ENCODE measurements at regions not wholly inside any gene's neighbourhood (a gene's known extent, or its start where the extent isn't known, plus 50 kb on each side); places are given as distances from the start of the nearest gene placed in this dataset.

- no peak overlapping the region for H3K4me3 ChIP-seq (ENCODE audit: low read length)
- no peak for DNase-seq (ENCODE audit: low read depth)
- TF ChIP-seq CTCF (conservative IDR thresholded peaks at IDR 0.05; ENCODE audit: low read length), result no peak
These were observed 234.6 kb downstream of the ZEB2 start for GRCh38 chr2:144285324-144285723.

- no peak for DNase-seq (ENCODE audit: low read depth)
- TF ChIP-seq CTCF (conservative IDR thresholded peaks at IDR 0.05; ENCODE audit: low read length), result no peak
- H3K4me3 ChIP-seq (ENCODE audit: low read length), result no peak overlapping the region
These were observed 238.4 kb downstream of the ZEB2 start for GRCh38 chr2:144281476-144281875.

- TF ChIP-seq CTCF (conservative IDR thresholded peaks at IDR 0.05; ENCODE audit: low read length), result no peak
- no peak overlapping the region for H3K4me3 ChIP-seq (ENCODE audit: low read length)
- no peak for DNase-seq (ENCODE audit: low read depth)
These were observed 239.9 kb downstream of the ZEB2 start for GRCh38 chr2:144280009-144280408.

GRCh38 chr2:144279165-144279564 lies 240.8 kb downstream of the ZEB2 start:
- DNase-seq (ENCODE audit: low read depth), result no peak
- H3K4me3 ChIP-seq (ENCODE audit: low read length), result no peak overlapping the region
- no peak for TF ChIP-seq CTCF (conservative IDR thresholded peaks at IDR 0.05; ENCODE audit: low read length)

- no peak for TF ChIP-seq CTCF (conservative IDR thresholded peaks at IDR 0.05; ENCODE audit: low read length)
- no peak for DNase-seq (ENCODE audit: low read depth)
- H3K4me3 ChIP-seq (ENCODE audit: low read length), result no peak overlapping the region
These were observed 242.1 kb downstream of the ZEB2 start for GRCh38 chr2:144277622-144278354.

- no peak for DNase-seq (ENCODE audit: low read depth)
- TF ChIP-seq CTCF (conservative IDR thresholded peaks at IDR 0.05; ENCODE audit: low read length), result no peak
These were observed 244.6 kb downstream of the ZEB2 start for GRCh38 chr2:144275340-144275739.

GRCh38 chr2:144274131-144274530 lies 245.8 kb downstream of the ZEB2 start:
- no peak overlapping the region for H3K4me3 ChIP-seq (ENCODE audit: low read length)
- TF ChIP-seq CTCF (conservative IDR thresholded peaks at IDR 0.05; ENCODE audit: low read length), result no peak
- no peak for DNase-seq (ENCODE audit: low read depth)

More at GRCh38 chr2:144275340-144275739, 244.6 kb downstream of the ZEB2 start:
- no peak overlapping the region for H3K4me3 ChIP-seq (ENCODE audit: low read length)
